K562 (cell line): ENCODE measurements at regions not wholly inside any gene's neighbourhood (a gene's known extent, or its start where the extent isn't known, plus 50 kb on each side); places are given as distances from the start of the nearest gene placed in this dataset.

Experiments used
- ATAC-seq: fragments of 200-7000 bp; cut with Tn5 transposase; 3 replicates; pipeline ENCODE4 v1.9.1; 2020; ENCODE audit warnings: moderate library complexity
- BruUV-seq: library from RNA; stranded (reverse); fragments of 400-500 nt; replicated peaks from 2 replicates; lab custom pipeline; 2021; lab: Mats Ljungman, UMichigan
- CTCF ChIA-PET: fragments of 300-600 bp; formaldehyde crosslinking; extraction: SDS; loops from one replicate; lab custom pipeline; 2021; ENCODE audit warnings: low intra/inter-chr PET ratio; lab: Yijun Ruan, JAX
- POLR2A ChIA-PET: fragments of 300-600, 350-650 bp; sonication (Branson Sonifier 250); formaldehyde crosslinking; extraction: SDS; loops from one replicate; lab custom pipeline; 2021; ENCODE audit warnings: antibody characterized with exemption, inconsistent platforms; lab: Yijun Ruan, JAX
- DNase-seq, 4 experiments: peaks; one replicate each; pipeline versions ENCODE4 v3.0.0 to v3.0.0-alpha.2; 2011 to 2018; ENCODE audit warnings: low spot score in 3 of 4, mixed read lengths in 3 of 4; ENCODE audit errors: extremely low read depth in 1 of 4
- FAIRE-seq: peaks from 2 replicates; lab custom pipeline; 2011; peaks lifted over from hg19 to GRCh38; lab: Jason Lieb, UNC
- H2AFZ ChIP-seq: 2 replicates; pipeline ENCODE4 v1.6.0; 2011; ENCODE audit warnings: low read depth, low read length, control low read depth, inconsistent platforms
- H3K27ac ChIP-seq: fragments of 200-600 bp; 3 replicates; pipeline ENCODE4 v1.8.0; 2011; ENCODE audit warnings: low read depth, mild to moderate bottlenecking, control low read depth, inconsistent platforms, low read length, moderate library complexity, mixed read lengths; ENCODE audit errors: extremely low read depth
- H3K27me3 ChIP-seq, 2 experiments: fragments of 300-600 bp in 1 of 2; 2 replicates in 1 of 2; 3 replicates in 1 of 2; pipeline versions ENCODE4 v1.6.0 to v1.8.0; 2011; ENCODE audit warnings: inconsistent platforms in 2 of 2, low read length in 2 of 2, mild to moderate bottlenecking in 1 of 2, mixed read lengths in 1 of 2, moderate library complexity in 1 of 2; ENCODE audit not compliant: control insufficient read depth in 2 of 2, insufficient read depth in 2 of 2
- H3K36me3 ChIP-seq: fragments of 300-600 bp; 3 replicates; pipeline ENCODE4 v1.8.0; 2011; ENCODE audit warnings: mild to moderate bottlenecking, low read length, inconsistent platforms; ENCODE audit not compliant: control insufficient read depth, insufficient read depth
- H3K4me1 ChIP-seq, 2 experiments: fragments of 200-600 bp in 1 of 2; replicated peaks in 1 of 2; 2 replicates in 1 of 2; 3 replicates in 1 of 2; pipeline versions ENCODE4 v1.5.1 to v1.8.0; 2011; ENCODE audit warnings: inconsistent platforms in 2 of 2, low read length in 2 of 2, mild to moderate bottlenecking in 1 of 2, mixed read lengths in 1 of 2, moderate library complexity in 1 of 2; ENCODE audit not compliant: control insufficient read depth in 2 of 2, insufficient read depth in 2 of 2
- H3K4me2 ChIP-seq: 2 replicates; pipeline ENCODE4 v1.6.1; 2011; ENCODE audit warnings: low read length, control low read depth, inconsistent platforms, mixed read lengths; ENCODE audit not compliant: insufficient read depth
- H3K4me3 ChIP-seq: fragments of 200-600 bp; sonication (generic), shearing (Covaris generic); 2 replicates; pipeline ENCODE4 v1.5.1; 2016; ENCODE audit warnings: control low read depth, inconsistent platforms
- H3K79me2 ChIP-seq: fragments of 200-600 bp; 3 replicates; pipeline ENCODE4 v1.8.0; 2011; ENCODE audit warnings: low read length, inconsistent platforms; ENCODE audit not compliant: control insufficient read depth, insufficient read depth
- H3K9ac ChIP-seq, 2 experiments: 2 replicates each; pipeline versions ENCODE4 v1.6.0 to v1.6.1; 2011; ENCODE audit warnings: low read depth in 2 of 2, low read length in 2 of 2, control low read depth in 1 of 2, inconsistent platforms in 1 of 2, mild to moderate bottlenecking in 1 of 2, mixed read lengths in 1 of 2; ENCODE audit not compliant: insufficient read depth in 1 of 2
- H3K9me1 ChIP-seq: one replicate; pipeline ENCODE4 v1.6.0; 2011; ENCODE audit warnings: inconsistent platforms, mild to moderate bottlenecking, low read length, moderate library complexity; ENCODE audit not compliant: control insufficient read depth, insufficient read depth
- H3K9me3 ChIP-seq: replicated peaks from 2 replicates; pipeline ENCODE4 v1.5.1; 2011; ENCODE audit warnings: low read depth, low read length, inconsistent platforms; ENCODE audit not compliant: control insufficient read depth, insufficient read depth
- H4K20me1 ChIP-seq: replicated peaks from 2 replicates; pipeline ENCODE4 v1.6.1; 2011; ENCODE audit warnings: low read length, inconsistent platforms, mixed read lengths; ENCODE audit not compliant: control insufficient read depth, insufficient read depth
- E2F3 ChIP-seq: fragments of 250-450 bp; sonication (Bioruptor Pico); IDR thresholded peaks from 2 replicates; pipeline ENCODE4 v1.4.0; 2020; ENCODE audit warnings: mild to moderate bottlenecking
- ELF4 ChIP-seq: fragments of 450-650 bp; formaldehyde crosslinking; IDR thresholded peaks from 2 replicates; pipeline ENCODE4 v1.4.0; 2022; ENCODE audit warnings: missing genetic modification characterization
- FOXO4 ChIP-seq: fragments of 450-650 bp; formaldehyde crosslinking; IDR thresholded peaks from 2 replicates; pipeline ENCODE4 v1.4.0; 2020; ENCODE audit warnings: mild to moderate bottlenecking, moderate library complexity
- MCM7 ChIP-seq, 2 experiments: fragments of 450-650 bp; IDR thresholded peaks; 2 replicates each; pipeline ENCODE4 v1.6.1; 2016 to 2018
- MTA1 ChIP-seq: fragments of 450-650 bp; IDR thresholded peaks from 2 replicates; pipeline ENCODE4 v1.6.1; 2017; ENCODE audit warnings: borderline replicate concordance
- PRMT5 ChIP-seq: sonication (generic); formaldehyde crosslinking; IDR thresholded peaks from 2 replicates; pipeline ENCODE4 v1.5.0; 2020; ENCODE audit warnings: missing genetic modification reagents
- PRPF4 ChIP-seq: fragments of 200-400 bp; formaldehyde crosslinking; IDR thresholded peaks from one replicate; pipeline ENCODE4 v1.6.1; 2017; ENCODE audit warnings: low read length, low read depth, mild to moderate bottlenecking; ENCODE audit not compliant: insufficient read depth, poor library complexity, severe bottlenecking
- THRAP3 ChIP-seq: fragments of 450-650 bp; IDR thresholded peaks from 2 replicates; pipeline ENCODE4 v1.6.1; 2016; ENCODE audit warnings: mild to moderate bottlenecking, inconsistent platforms, borderline replicate concordance
- ZBTB11 ChIP-seq, 3 experiments: fragments of 200-800 bp in 1 of 3; fragments of 250-450 bp in 1 of 3; fragments of 450-650 bp in 1 of 3; sonication (Bioruptor Pico) in 1 of 3; sonication (Bioruptor generic) in 1 of 3; formaldehyde crosslinking in 1 of 3; IDR thresholded peaks; 2 replicates each; pipeline versions ENCODE4 v1.6.1 to v1.8.0; 2016 to 2022; ENCODE audit warnings: mild to moderate bottlenecking in 2 of 3, missing genetic modification characterization in 2 of 3, missing compliant biosample characterization in 1 of 3, moderate library complexity in 1 of 3
- ZC3H4 ChIP-seq: sonication (generic); formaldehyde crosslinking; IDR thresholded peaks from 2 replicates; pipeline ENCODE4 v1.9.0; 2021; ENCODE audit warnings: missing genetic modification reagents, borderline replicate concordance
- ZNF224 ChIP-seq: sonication (generic); formaldehyde crosslinking; IDR thresholded peaks from 2 replicates; pipeline ENCODE4 v1.8.0; 2022; ENCODE audit warnings: mild to moderate bottlenecking, missing genetic modification reagents
- ZNF311 ChIP-seq: fragments of 250-450 bp; sonication (Bioruptor Pico); IDR thresholded peaks from 2 replicates; pipeline ENCODE4 v1.4.0; 2020; ENCODE audit warnings: mild to moderate bottlenecking, moderate library complexity
- WGBS: fragments of 100-300 bp; shearing (Covaris generic); methylation state at CpG from one replicate; pipeline ENCODE4 v1.1.6; 2016; ENCODE audit warnings: low coverage, mixed read lengths; ENCODE audit not compliant: insufficient coverage; ENCODE audit errors: missing lambda C conversion rate; 5-methylcytosine and 5-hydroxymethylcytosine counted together
- in situ Hi-C: fragments of 300-500 bp; cut with MboI; formaldehyde crosslinking; loops from 4 replicates; pipeline ENCODE4 v1.15.0; 2018; ENCODE audit warnings: inconsistent platforms, mixed read lengths
- intact Hi-C: fragments of 100-400 bp; cut with micrococcal nuclease; formaldehyde crosslinking; loops from 2 replicates; pipeline ENCODE4 v1.14.2; 2022
- TF ChIP-seq, protein P1 (sequence below): sonication (generic); IDR thresholded peaks from 2 replicates; pipeline ENCODE4 v1.6.1; 2016
- TF ChIP-seq, protein P2 (sequence below): sonication (generic); formaldehyde crosslinking; IDR thresholded peaks from 2 replicates; pipeline ENCODE4 v1.8.0; 2022; ENCODE audit warnings: mild to moderate bottlenecking, missing genetic modification reagents, borderline replicate concordance

DNA sequence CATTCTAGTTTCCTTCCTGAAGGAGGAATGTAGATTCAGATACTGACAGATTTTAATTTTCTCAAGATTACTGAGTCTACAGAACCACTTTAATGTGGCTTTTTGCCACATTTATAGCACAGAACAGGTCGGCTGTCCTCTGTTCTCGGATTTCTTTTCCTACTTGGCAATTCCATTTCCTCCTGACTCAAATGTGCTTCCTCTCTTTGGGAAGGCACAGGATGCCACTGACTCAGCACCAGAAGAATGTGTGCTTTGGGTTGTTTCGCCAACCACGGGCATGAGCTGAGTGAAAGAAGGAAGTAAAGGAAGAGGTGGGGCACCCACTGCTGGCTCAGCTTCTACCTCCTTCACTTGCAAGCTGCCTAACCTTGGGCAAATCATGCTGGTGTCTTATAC lies 970.6 kb upstream of the ACVR2A start:
- no peak overlapping the region for H3K27ac ChIP-seq
- intact Hi-C loops (no loop called here), in situ Hi-C loops (no loop called here)
- POLR2A ChIA-PET = no interaction called here
- no peaks in the 10 kb centered on the region for H3K27me3 ChIP-seq
- H3K79me2 ChIP-seq = no peaks in the 10 kb centered on the region
- H3K4me1 ChIP-seq = no peaks in the 10 kb centered on the region
- FAIRE-seq = no peak
- H3K36me3 ChIP-seq = no peaks in the 10 kb centered on the region
- ATAC-seq = no peak
- BruUV-seq = no TSS peak
- no peaks in the 10 kb centered on the region for H3K9me1 ChIP-seq
- no peak overlapping the region for H3K9ac ChIP-seq
- H3K9me3 ChIP-seq = no peaks in the 10 kb centered on the region; the same call in 1 of the 2 replicates
- no peaks in the 10 kb centered on the region for H4K20me1 ChIP-seq
- 0% methylated on average over 4 of the region's 4 CpGs for WGBS
- H3K4me2 ChIP-seq = no peak overlapping the region
- H2AFZ ChIP-seq = no peak overlapping the region
- CTCF ChIA-PET = no interaction called here
- H3K4me3 ChIP-seq = no peak overlapping the region
- no peak for DNase-seq
- no peak for TF ChIP-seq ZBTB11 (CRISPR knock-in tag; IDR thresholded peaks at IDR 0.05)
- TF ChIP-seq PRPF4 = no peak
- TF ChIP-seq ZNF311 (CRISPR knock-in tag) = no peak
- TF ChIP-seq ZNF224 = no peak
- TF ChIP-seq ZC3H4 (CRISPR knock-in tag) = no peak
- no peak for TF ChIP-seq E2F3 (CRISPR knock-in tag)
- no peak for TF ChIP-seq MTA1
- TF ChIP-seq PRMT5 = no peak
- TF ChIP-seq, protein P1, sequence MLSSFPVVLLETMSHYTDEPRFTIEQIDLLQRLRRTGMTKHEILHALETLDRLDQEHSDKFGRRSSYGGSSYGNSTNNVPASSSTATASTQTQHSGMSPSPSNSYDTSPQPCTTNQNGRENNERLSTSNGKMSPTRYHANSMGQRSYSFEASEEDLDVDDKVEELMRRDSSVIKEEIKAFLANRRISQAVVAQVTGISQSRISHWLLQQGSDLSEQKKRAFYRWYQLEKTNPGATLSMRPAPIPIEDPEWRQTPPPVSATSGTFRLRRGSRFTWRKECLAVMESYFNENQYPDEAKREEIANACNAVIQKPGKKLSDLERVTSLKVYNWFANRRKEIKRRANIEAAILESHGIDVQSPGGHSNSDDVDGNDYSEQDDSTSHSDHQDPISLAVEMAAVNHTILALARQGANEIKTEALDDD = no peak
- TF ChIP-seq THRAP3 = no peak
- TF ChIP-seq, protein P2, sequence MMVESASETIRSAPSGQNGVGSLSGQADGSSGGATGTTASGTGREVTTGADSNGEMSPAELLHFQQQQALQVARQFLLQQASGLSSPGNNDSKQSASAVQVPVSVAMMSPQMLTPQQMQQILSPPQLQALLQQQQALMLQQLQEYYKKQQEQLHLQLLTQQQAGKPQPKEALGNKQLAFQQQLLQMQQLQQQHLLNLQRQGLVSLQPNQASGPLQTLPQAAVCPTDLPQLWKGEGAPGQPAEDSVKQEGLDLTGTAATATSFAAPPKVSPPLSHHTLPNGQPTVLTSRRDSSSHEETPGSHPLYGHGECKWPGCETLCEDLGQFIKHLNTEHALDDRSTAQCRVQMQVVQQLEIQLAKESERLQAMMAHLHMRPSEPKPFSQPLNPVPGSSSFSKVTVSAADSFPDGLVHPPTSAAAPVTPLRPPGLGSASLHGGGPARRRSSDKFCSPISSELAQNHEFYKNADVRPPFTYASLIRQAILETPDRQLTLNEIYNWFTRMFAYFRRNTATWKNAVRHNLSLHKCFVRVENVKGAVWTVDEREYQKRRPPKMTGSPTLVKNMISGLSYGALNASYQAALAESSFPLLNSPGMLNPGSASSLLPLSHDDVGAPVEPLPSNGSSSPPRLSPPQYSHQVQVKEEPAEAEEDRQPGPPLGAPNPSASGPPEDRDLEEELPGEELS (CRISPR knock-in tag) = no peak
- no peak for TF ChIP-seq MCM7 (IDR thresholded peaks at IDR 0.05)
- TF ChIP-seq ELF4 (CRISPR knock-in tag) = no peak
- TF ChIP-seq FOXO4 (CRISPR knock-in tag) = no peak
